ENCODE measurements at regions not wholly inside any gene's neighbourhood (a gene's known extent, or its start where the extent isn't known, plus 50 kb on each side); places are given as distances from the start of the nearest gene placed in this dataset.

DNA sequence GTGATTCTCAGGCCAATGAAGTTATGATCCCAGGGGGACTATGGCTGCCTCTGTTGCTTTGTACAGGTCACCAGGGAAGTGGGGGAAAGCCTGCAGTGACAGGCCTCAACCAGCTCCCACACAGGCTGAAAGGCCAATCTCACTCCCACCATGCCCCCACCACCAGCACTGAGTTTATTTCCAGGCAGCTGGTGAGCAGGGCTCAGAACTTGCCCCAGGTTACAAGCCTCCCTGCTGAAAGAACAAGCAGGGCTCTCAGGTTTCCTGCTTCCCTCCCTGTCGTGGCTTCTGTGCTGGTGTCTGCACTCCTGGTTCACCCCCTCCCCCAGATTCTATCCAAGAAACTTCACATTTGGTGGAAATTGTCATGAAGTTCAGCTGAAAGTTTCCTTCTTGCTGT lies 260.3 kb downstream of the CCDC59 start:
- TF ChIP-seq, protein P1, sequence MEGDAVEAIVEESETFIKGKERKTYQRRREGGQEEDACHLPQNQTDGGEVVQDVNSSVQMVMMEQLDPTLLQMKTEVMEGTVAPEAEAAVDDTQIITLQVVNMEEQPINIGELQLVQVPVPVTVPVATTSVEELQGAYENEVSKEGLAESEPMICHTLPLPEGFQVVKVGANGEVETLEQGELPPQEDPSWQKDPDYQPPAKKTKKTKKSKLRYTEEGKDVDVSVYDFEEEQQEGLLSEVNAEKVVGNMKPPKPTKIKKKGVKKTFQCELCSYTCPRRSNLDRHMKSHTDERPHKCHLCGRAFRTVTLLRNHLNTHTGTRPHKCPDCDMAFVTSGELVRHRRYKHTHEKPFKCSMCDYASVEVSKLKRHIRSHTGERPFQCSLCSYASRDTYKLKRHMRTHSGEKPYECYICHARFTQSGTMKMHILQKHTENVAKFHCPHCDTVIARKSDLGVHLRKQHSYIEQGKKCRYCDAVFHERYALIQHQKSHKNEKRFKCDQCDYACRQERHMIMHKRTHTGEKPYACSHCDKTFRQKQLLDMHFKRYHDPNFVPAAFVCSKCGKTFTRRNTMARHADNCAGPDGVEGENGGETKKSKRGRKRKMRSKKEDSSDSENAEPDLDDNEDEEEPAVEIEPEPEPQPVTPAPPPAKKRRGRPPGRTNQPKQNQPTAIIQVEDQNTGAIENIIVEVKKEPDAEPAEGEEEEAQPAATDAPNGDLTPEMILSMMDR (IDR thresholded peaks at IDR 0.05) = no peak
- no peak for TF ChIP-seq POLR2A (IDR thresholded peaks at IDR 0.05)

All from esophagus squamous epithelium (tissue), 4 donors.